Heart left ventricle (tissue), 13 donors: ENCODE measurements at regions not wholly inside any gene's neighbourhood (a gene's known extent, or its start where the extent isn't known, plus 50 kb on each side); places are given as distances from the start of the nearest gene placed in this dataset.

Experiments used
- POLR2A ChIP-seq, 2 donors: fragments of 450-650 bp; IDR thresholded peaks; one replicate each; pipeline ENCODE4 v1.6.1; 2017; ENCODE audit warnings: antibody characterized with exemption in 2 of 2, mild to moderate bottlenecking in 2 of 2, moderate library complexity in 2 of 2
- TF ChIP-seq, protein P1 (sequence below), 12 donors: fragments of 200-600 bp; sonication (generic) in 4 of 12; IDR thresholded peaks; one replicate each; pipeline versions ENCODE4 v1.5.0 to v1.8.0; 2018 to 2022; ENCODE audit warnings: antibody characterized with exemption in 12 of 12, mild to moderate bottlenecking in 5 of 12
- donor health status: ischemic (EF 13 %, LVEDD 7.1; RV severe dilation, severe dysfunction).
- donor health status: DM: no; HTN: yes; CAD: no.
- donor health status: DM: no; HTN: no; CAD: no.
- donor health status: ischemic (EF 25% LVEDD 6.9; RV normal size, moderate dysfunction).
- donor health status: ischemic (EF 25% LVEDD 5.7; RV mildly dilated, moderate dysfunction).
- donor health status: ischemic (EF 35%, LVEDD 5.7; RV mildly dilated, moderate dysfunction).
- donor health status: nonischemic (EF 11% LVEDD 7.7; RV severe dilation, severe dysfunction).
- donor health status: DM: yes; HTN: yes; CAD: no.
- donor health status: PGD.
- donor health status: ischemic (EF 29% LVEDD 5.4; RV normal size, mild dysfunction).
- donor health status: nonischemic (EF 23%, LVEDD 6.1; RV moderate dilation, normal function).

DNA sequence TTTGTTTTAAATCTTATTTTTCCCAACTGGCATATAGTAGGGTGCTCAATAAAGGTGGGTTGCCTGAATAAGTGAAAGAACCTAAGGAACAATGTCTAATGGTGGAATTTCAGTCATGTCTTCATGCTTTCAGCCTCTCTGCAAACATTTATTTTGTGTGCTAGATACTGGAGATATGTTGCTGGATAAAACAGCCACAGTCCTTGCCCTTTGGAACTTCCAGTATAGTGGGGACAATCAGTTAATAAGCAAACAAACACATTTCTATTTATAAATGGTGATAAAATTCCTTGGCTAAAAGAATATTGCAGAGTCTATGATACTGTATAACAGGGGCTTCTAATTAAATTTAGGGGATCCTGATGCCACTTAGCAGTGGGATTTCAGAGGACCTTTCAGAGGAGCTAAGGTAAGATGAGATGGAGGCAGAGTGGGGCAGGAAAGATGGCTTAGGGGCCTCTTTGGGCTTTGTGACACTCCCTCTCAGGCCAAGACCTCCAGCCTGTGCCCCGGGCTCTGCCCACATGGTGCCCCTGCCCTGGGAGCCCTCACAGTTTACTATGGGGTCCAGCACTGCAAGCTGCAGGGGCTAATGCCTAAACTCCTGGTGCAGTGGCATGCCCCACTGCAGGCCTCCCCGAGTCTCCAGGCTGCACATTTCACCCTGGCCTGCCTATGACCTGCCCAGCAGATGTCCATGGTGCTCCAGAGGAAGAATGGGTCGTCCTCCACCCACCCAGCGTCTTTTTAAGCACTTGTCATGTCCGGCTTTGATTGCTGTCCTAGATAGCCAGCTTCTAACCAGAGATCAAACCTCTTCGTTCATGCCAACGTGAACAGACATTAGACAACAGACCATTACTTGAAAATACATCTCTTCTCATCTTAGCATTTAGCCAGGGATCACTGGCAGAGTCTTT lies 61.6 kb upstream of the PRR23C start:
- TF ChIP-seq, protein P1, sequence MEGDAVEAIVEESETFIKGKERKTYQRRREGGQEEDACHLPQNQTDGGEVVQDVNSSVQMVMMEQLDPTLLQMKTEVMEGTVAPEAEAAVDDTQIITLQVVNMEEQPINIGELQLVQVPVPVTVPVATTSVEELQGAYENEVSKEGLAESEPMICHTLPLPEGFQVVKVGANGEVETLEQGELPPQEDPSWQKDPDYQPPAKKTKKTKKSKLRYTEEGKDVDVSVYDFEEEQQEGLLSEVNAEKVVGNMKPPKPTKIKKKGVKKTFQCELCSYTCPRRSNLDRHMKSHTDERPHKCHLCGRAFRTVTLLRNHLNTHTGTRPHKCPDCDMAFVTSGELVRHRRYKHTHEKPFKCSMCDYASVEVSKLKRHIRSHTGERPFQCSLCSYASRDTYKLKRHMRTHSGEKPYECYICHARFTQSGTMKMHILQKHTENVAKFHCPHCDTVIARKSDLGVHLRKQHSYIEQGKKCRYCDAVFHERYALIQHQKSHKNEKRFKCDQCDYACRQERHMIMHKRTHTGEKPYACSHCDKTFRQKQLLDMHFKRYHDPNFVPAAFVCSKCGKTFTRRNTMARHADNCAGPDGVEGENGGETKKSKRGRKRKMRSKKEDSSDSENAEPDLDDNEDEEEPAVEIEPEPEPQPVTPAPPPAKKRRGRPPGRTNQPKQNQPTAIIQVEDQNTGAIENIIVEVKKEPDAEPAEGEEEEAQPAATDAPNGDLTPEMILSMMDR (IDR thresholded peaks at IDR 0.05), result no peak
- TF ChIP-seq POLR2A (IDR thresholded peaks at IDR 0.05), result no peak
